ENCODE measurements at regions not wholly inside any gene's neighbourhood (a gene's known extent, or its start where the extent isn't known, plus 50 kb on each side); places are given as distances from the start of the nearest gene placed in this dataset.
A peak's percentile ranks its signal among the peaks of the same experiment; 100 is the strongest.
"Not testable (repeated sequence)": the region's sequence is repeated elsewhere in the genome, so short reads cannot be mapped to it uniquely, and the experiment has no call there.

DNA sequence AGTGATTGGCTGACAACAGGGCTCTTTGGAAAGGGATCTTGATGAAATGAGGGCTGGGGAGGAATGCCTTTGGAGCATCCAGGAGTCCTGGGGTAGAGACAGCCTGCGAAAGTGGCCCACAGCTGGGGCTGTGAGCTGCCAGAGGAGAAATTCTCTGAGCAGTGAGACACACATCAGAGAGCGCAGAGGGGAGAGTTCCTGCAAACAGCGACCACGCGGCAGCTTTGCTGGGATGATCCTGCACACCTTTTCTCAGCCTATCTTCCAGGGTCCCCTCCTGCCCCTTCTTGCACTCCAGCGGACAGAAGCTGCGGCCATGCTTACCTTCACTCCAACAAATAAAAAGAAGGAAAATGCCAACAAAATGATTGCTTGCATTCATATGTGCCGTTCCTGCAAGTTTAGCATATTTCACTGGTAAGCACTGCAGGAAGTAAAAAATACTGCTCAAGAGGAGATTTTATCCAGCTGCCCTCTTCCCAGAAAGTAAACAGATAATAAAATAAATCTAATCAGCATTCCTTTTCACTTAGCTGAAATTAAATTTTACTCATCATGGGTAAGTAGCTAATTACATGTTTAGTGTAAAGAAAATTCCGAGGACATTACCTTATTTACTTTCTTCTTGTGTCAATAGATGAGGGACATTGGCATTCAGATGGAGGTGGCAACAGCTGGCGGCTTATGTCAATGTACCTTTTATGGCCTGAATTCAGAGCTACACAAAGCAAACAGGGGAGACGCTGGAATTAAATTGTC, 339.9 kb upstream of the ARID1B start:
- Mint-ChIP-seq H3K4me1 (no peaks in the 10 kb centered on the region), H3K4me3 (no peak overlapping the region), H3K9me3 (ENCODE audit: low read depth) (peaks cover 2% of the 10 kb centered on the region), H3K27ac (no peak overlapping the region), H3K36me3 (ENCODE audit: low read depth) (no peaks in the 10 kb centered on the region), H3K27me3 (no peaks in the 10 kb centered on the region)
- ChIA-PET CTCF (interaction anchor here (0.6 to 1.4 kb wide), 2 partner anchors 11 to 50 kb away, joined by 3 read pairs; no protein-coding TSS in a partner anchor), POLR2A (no interaction called here)
- intact Hi-C loops (cut with DNase I, micrococcal nuclease): no loop called here
- DNase-seq: no peak
- no peak for ATAC-seq

- no peaks in the 10 kb centered on the region for H3K36me3 Mint-ChIP-seq (ENCODE audit: low read depth)
- H3K27me3 Mint-ChIP-seq: no peaks in the 10 kb centered on the region
- H3K4me3 Mint-ChIP-seq: no peak overlapping the region
- intact Hi-C loops (cut with DNase I, micrococcal nuclease): no loop called here
- ChIA-PET POLR2A (no interaction called here), CTCF (no interaction called here)
- no peaks in the 10 kb centered on the region for H3K9me3 Mint-ChIP-seq (ENCODE audit: low read depth)
- no peak for ATAC-seq
- no peak overlapping the region for H3K27ac Mint-ChIP-seq
- no peaks in the 10 kb centered on the region for H3K4me1 Mint-ChIP-seq
- DNase-seq: no peak
These were observed 342.4 kb upstream of the ARID1B start for GRCh38 chr6:156434795-156435190.

DNA sequence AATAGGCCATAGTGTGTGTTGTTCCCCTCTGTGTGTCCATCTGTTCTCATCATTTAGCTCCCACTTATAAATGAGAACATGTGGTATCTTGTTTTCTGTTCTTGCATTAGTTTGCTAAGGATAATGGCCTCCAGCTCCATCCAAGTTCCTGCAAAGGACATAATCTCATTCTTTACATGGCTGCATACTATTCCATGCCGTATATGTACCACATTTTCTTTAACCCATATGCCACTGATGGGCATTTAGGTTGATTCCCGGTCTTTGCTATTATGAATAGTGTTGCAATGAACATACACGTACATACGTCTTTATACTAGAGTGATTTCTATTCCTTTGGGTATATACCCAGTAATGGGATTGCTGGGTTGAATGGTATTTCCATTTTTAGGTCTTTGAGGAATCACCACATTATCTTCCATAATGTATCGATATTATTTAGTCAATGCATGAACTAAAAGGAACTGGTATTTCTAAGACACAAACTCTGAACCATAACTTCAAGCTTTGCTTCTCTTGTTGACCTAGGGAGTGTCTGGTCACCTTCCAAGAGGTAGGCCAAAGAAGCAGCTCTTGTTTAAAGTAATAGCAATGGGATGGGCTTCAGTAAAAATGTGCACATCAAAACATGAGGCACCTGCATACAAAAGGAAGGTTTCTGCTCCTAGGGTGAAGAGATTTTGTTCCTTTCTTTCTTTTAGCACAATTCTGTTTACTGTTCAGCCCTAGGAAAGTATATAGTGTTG, 343.0 kb upstream of the ARID1B start:
- ChIA-PET CTCF (interaction anchor here (1.4 kb wide), 1 partner anchor 10 kb away, joined by 4 read pairs; no protein-coding TSS in a partner anchor), POLR2A (no interaction called here)
- no peak overlapping the region for H3K4me3 Mint-ChIP-seq
- no peaks in the 10 kb centered on the region for H3K36me3 Mint-ChIP-seq (ENCODE audit: low read depth)
- intact Hi-C loops (cut with DNase I, micrococcal nuclease): no loop called here
- no peak overlapping the region for H3K27ac Mint-ChIP-seq
- H3K27me3 Mint-ChIP-seq: no peaks in the 10 kb centered on the region
- no peak for DNase-seq
- H3K4me1 Mint-ChIP-seq: no peaks in the 10 kb centered on the region
- ATAC-seq: no peak
- H3K9me3 Mint-ChIP-seq (ENCODE audit: low read depth): no peaks in the 10 kb centered on the region

GRCh38 chr6:156432543-156432942, 344.6 kb upstream of the ARID1B start:
- H3K36me3 Mint-ChIP-seq (ENCODE audit: low read depth): no peaks in the 10 kb centered on the region
- no peaks in the 10 kb centered on the region for H3K27me3 Mint-ChIP-seq
- ATAC-seq (no peak), DNase-seq (no peak)
- no peaks in the 10 kb centered on the region for H3K4me1 Mint-ChIP-seq
- intact Hi-C loops (cut with DNase I, micrococcal nuclease): no loop called here
- ChIA-PET POLR2A (no interaction called here), CTCF (interaction anchor here (1.4 kb wide), 1 partner anchor 9 kb away, joined by 4 read pairs; no protein-coding TSS in a partner anchor)
- no peak overlapping the region for H3K4me3 Mint-ChIP-seq
- no peak overlapping the region for H3K27ac Mint-ChIP-seq
- H3K9me3 Mint-ChIP-seq (ENCODE audit: low read depth): no peaks in the 10 kb centered on the region

GRCh38 chr6:156430386-156430785, 346.8 kb upstream of the ARID1B start:
- H3K4me3 Mint-ChIP-seq: no peak overlapping the region
- no peaks in the 10 kb centered on the region for H3K36me3 Mint-ChIP-seq (ENCODE audit: low read depth)
- no peaks in the 10 kb centered on the region for H3K4me1 Mint-ChIP-seq
- CTCF ChIA-PET: interaction anchor here (0.7 kb wide), 1 partner anchor 26 kb away, joined by 3 read pairs; no protein-coding TSS in a partner anchor
- no peaks in the 10 kb centered on the region for H3K27me3 Mint-ChIP-seq
- ATAC-seq: no peak
- DNase-seq: no peak
- intact Hi-C loops (cut with DNase I, micrococcal nuclease): no loop called here
- no peaks in the 10 kb centered on the region for H3K9me3 Mint-ChIP-seq (ENCODE audit: low read depth)
- POLR2A ChIA-PET: no interaction called here
- H3K27ac Mint-ChIP-seq: no peak overlapping the region

- Mint-ChIP-seq H3K27me3 (no peaks in the 10 kb centered on the region), H3K27ac (no peak overlapping the region), H3K4me3 (no peak overlapping the region), H3K36me3 (ENCODE audit: low read depth) (no peaks in the 10 kb centered on the region), H3K9me3 (ENCODE audit: low read depth) (no peaks in the 10 kb centered on the region), H3K4me1 (peaks cover 24% of the 10 kb centered on the region)
- DNase-seq: peak; percentile 20
- CTCF ChIA-PET: interaction anchor here (1.0 to 1.4 kb wide), 2 partner anchors 11 to 23 kb away, joined by 3 to 4 read pairs; no protein-coding TSS in a partner anchor
- no peak for ATAC-seq
- intact Hi-C loops (cut with DNase I, micrococcal nuclease): no loop called here
- POLR2A ChIA-PET: no interaction called here
These were observed 349.8 kb upstream of the ARID1B start for GRCh38 chr6:156427345-156427744.

- CTCF ChIA-PET: interaction anchor here (1.1 kb wide), 1 partner anchor 53 kb away, joined by 4 read pairs; no protein-coding TSS in a partner anchor
- H3K36me3 Mint-ChIP-seq (ENCODE audit: low read depth): no peaks in the 10 kb centered on the region
- H3K9me3 Mint-ChIP-seq (ENCODE audit: low read depth): peaks cover 3% of the 10 kb centered on the region
- no peak for ATAC-seq
- intact Hi-C loops (cut with DNase I, micrococcal nuclease): no loop called here
- peaks cover 28% of the 10 kb centered on the region for H3K4me1 Mint-ChIP-seq
- no peak for DNase-seq
- no peaks in the 10 kb centered on the region for H3K27me3 Mint-ChIP-seq
- H3K27ac Mint-ChIP-seq: no peak overlapping the region
- POLR2A ChIA-PET: no interaction called here
- no peak overlapping the region for H3K4me3 Mint-ChIP-seq
These were observed 351.7 kb upstream of the ARID1B start for GRCh38 chr6:156425359-156426020.

DNA sequence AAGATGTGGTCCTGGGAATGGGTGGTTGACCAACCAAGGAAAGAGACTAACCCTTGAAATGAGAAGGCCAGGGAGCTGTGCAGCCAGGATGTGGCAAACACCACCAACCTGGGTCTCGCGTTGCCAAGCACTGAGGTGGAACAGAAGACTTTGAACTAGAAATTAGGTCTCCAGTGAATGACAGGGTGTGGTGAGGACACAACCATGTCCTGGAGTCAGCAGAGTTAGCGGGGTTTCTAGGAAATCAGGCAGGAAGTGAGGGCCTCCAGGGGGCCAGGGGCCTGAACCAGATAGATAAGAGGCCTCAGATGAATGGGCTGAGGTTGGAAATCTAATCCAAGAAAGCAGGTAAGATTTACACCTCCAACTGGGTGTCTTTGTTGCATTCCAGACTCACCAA, 353.3 kb upstream of the ARID1B start:
- DNase-seq (peak; percentile 55), ATAC-seq (peak; percentile 74)
- CTCF ChIA-PET: interaction anchor here (0.5 to 1.1 kb wide), 4 partner anchors 10 to 1074 kb away, joined by 3 to 6 read pairs (median 4); no protein-coding TSS in a partner anchor
- intact Hi-C loops (cut with DNase I, micrococcal nuclease): no loop called here
- peaks cover 3% of the 10 kb centered on the region for H3K9me3 Mint-ChIP-seq (ENCODE audit: low read depth)
- peaks cover 28% of the 10 kb centered on the region for H3K4me1 Mint-ChIP-seq
- no peaks in the 10 kb centered on the region for H3K36me3 Mint-ChIP-seq (ENCODE audit: low read depth)
- peak overlapping the region; percentile 51 for H3K27ac Mint-ChIP-seq
- H3K27me3 Mint-ChIP-seq: no peaks in the 10 kb centered on the region
- H3K4me3 Mint-ChIP-seq: no peak overlapping the region
- POLR2A ChIA-PET: interaction anchor here (0.6 kb wide), 1 partner anchor 1201 kb away, joined by 4 read pairs; no protein-coding TSS in a partner anchor

- H3K27ac Mint-ChIP-seq: peak overlapping the region; percentile 51
- H3K36me3 Mint-ChIP-seq (ENCODE audit: low read depth): no peaks in the 10 kb centered on the region
- ATAC-seq (no peak), DNase-seq (no peak)
- no peak overlapping the region for H3K4me3 Mint-ChIP-seq
- H3K9me3 Mint-ChIP-seq (ENCODE audit: low read depth): peaks cover 3% of the 10 kb centered on the region
- ChIA-PET CTCF (interaction anchor here (0.6 to 1.0 kb wide), 3 partner anchors 28 to 165 kb away, joined by 3 to 6 read pairs (median 3); no protein-coding TSS in a partner anchor), POLR2A (interaction anchor here (0.6 kb wide), 1 partner anchor 1200 kb away, joined by 4 read pairs; no protein-coding TSS in a partner anchor)
- peaks cover 28% of the 10 kb centered on the region for H3K4me1 Mint-ChIP-seq
- no peaks in the 10 kb centered on the region for H3K27me3 Mint-ChIP-seq
- intact Hi-C loops (cut with DNase I, micrococcal nuclease): no loop called here
These were observed 354.1 kb upstream of the ARID1B start for GRCh38 chr6:156423075-156423474.

GRCh38 chr6:156421933-156422332, 355.2 kb upstream of the ARID1B start:
- no peak overlapping the region for H3K4me3 Mint-ChIP-seq
- no peak for ATAC-seq
- peaks cover 3% of the 10 kb centered on the region for H3K9me3 Mint-ChIP-seq (ENCODE audit: low read depth)
- POLR2A ChIA-PET: no interaction called here
- peak overlapping the region; percentile 11 for H3K27ac Mint-ChIP-seq
- no peaks in the 10 kb centered on the region for H3K27me3 Mint-ChIP-seq
- no peaks in the 10 kb centered on the region for H3K36me3 Mint-ChIP-seq (ENCODE audit: low read depth)
- H3K4me1 Mint-ChIP-seq: peaks cover 28% of the 10 kb centered on the region
- DNase-seq: no peak
- intact Hi-C loops (cut with DNase I, micrococcal nuclease): no loop called here
- CTCF ChIA-PET: interaction anchor here (0.6 kb wide), 1 partner anchor 62 kb away, joined by 3 read pairs; no protein-coding TSS in a partner anchor

- H3K36me3 Mint-ChIP-seq (ENCODE audit: low read depth); H3K4me3 Mint-ChIP-seq; H3K27ac Mint-ChIP-seq; ATAC-seq; intact Hi-C loops (cut with DNase I, micrococcal nuclease); CTCF ChIA-PET; H3K9me3 Mint-ChIP-seq (ENCODE audit: low read depth); DNase-seq; H3K27me3 Mint-ChIP-seq: not testable (repeated sequence)
- peaks cover 28% of the 10 kb centered on the region for H3K4me1 Mint-ChIP-seq
- POLR2A ChIA-PET: interaction anchor here (0.6 kb wide), 1 partner anchor 93 kb away, joined by 3 read pairs; no protein-coding TSS in a partner anchor
These were observed 355.9 kb upstream of the ARID1B start for GRCh38 chr6:156421301-156421700.
